Epithelial cell of esophagus (primary cell): ENCODE measurements at regions not wholly inside any gene's neighbourhood (a gene's known extent, or its start where the extent isn't known, plus 50 kb on each side); places are given as distances from the start of the nearest gene placed in this dataset.
"Not testable (repeated sequence)": the region's sequence is repeated elsewhere in the genome, so short reads cannot be mapped to it uniquely, and the experiment has no call there.

ENCODE experiments used
- DNase-seq: peaks from one replicate; pipeline ENCODE4 v3.0.0; 2010; ENCODE audit warnings: low read depth
- H3K4me3 ChIP-seq: 2 replicates; pipeline ENCODE4 v1.5.1; 2011; ENCODE audit warnings: mild to moderate bottlenecking, low read length, control low read depth
- TF ChIP-seq, protein P1 (sequence below): IDR thresholded peaks from 2 replicates; pipeline ENCODE4 v1.5.1; 2011; ENCODE audit warnings: low read depth, mild to moderate bottlenecking, low read length, control low read depth, inconsistent platforms; ENCODE audit not compliant: insufficient read depth; ENCODE audit errors: missing control alignments

DNA sequence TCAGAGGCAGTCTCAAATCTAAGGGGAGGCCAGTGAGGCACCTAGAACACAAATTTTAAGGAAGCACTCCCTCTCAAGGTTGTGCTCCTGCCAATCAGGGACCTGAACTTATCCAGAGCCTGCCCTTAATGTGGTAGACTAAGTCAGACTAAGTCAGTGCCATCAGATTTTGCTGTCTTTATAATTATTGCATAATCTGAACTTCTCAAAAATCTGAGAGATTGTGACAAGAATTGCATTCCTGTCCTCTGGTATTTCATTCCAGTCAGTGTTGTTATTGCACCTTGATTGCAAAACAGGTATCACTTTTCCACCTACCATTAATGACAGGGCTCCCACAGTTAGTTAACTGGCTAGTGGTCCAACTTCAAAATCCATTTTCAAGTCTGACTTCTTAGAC is 197.1 kb upstream of the HCN1 start:
- TF ChIP-seq, protein P1, sequence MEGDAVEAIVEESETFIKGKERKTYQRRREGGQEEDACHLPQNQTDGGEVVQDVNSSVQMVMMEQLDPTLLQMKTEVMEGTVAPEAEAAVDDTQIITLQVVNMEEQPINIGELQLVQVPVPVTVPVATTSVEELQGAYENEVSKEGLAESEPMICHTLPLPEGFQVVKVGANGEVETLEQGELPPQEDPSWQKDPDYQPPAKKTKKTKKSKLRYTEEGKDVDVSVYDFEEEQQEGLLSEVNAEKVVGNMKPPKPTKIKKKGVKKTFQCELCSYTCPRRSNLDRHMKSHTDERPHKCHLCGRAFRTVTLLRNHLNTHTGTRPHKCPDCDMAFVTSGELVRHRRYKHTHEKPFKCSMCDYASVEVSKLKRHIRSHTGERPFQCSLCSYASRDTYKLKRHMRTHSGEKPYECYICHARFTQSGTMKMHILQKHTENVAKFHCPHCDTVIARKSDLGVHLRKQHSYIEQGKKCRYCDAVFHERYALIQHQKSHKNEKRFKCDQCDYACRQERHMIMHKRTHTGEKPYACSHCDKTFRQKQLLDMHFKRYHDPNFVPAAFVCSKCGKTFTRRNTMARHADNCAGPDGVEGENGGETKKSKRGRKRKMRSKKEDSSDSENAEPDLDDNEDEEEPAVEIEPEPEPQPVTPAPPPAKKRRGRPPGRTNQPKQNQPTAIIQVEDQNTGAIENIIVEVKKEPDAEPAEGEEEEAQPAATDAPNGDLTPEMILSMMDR: no peak
- no peak for DNase-seq
- no peak overlapping the region for H3K4me3 ChIP-seq

DNA sequence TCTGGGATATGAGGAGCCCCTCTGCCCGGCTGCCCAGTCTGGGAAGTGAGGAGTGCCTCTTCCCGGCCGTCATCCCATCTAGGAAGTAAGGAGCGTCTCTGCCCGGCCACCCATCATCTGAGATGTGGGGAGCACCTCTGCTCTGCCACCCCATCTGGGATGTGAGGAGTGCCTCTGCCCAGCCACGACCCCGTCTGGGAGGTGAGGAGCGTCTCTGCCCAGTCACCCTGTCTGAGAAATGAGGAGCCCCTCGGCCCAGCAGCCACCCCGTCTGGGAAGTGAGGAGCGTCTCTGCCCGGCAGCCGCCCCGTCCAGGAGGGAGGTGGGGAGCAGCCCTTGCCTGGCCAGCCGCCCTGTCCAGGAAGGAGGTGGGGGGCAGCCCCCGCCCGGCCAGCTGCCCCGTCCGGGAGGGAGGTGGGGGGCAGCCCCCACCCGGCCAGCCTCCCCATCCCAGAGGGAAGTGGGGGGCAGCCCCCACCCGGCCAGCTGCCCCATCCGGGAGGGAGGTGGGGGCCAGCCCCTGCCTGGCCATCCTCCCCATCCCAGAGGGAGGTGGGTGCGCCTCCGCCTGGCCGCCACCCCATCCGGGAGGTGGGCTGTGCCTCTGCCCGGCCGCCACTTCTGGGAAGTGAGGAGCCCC is 194.4 kb upstream of the HCN1 start:
- H3K4me3 ChIP-seq: not testable (repeated sequence)

DNA sequence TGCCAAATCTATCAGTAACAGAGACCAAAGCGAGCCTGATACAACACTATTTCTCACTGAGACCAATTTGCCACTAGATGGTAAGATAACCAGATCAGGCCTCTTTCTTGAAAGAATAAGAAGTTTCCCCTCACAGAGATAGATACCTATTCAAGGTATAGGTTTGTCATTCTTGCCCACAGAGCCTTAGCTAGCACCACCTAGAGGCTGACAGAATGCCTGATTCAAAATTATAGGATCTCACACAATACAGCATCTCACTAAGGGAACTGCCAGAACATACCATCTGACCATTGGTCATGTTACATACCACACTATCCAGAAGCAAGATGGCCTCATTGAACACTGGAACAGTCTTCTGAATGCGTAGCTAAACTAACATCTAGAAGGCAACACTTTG is 166.6 kb upstream of the HCN1 start:
- TF ChIP-seq, protein P1: no peak
- no peak overlapping the region for H3K4me3 ChIP-seq
- DNase-seq: no peak

More for the DNA sequence above, 194.4 kb upstream of the HCN1 start:
- DNase-seq: not testable (repeated sequence)

DNA sequence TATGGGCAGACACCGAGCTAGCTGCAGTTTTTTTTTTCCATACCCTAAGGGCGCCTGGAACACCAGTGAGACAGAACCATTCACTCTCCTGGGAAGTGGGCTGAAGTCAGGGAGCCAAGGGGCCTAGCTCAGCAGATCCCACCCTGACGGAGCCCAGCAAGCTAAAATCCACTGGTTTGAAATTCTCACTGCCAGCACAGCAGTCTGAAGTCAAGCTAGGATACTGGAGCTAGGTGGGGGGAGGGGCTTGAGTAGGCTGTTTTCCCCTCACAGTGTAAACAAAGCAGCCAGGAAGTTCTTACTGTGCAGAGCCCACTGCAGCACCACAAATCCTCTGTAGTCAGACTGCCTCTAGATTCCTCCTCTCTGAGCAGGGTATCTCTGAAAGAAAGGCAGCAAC is 151.7 kb upstream of the HCN1 start:
- TF ChIP-seq, protein P1: no peak
- H3K4me3 ChIP-seq: no peak overlapping the region
- DNase-seq: no peak

DNA sequence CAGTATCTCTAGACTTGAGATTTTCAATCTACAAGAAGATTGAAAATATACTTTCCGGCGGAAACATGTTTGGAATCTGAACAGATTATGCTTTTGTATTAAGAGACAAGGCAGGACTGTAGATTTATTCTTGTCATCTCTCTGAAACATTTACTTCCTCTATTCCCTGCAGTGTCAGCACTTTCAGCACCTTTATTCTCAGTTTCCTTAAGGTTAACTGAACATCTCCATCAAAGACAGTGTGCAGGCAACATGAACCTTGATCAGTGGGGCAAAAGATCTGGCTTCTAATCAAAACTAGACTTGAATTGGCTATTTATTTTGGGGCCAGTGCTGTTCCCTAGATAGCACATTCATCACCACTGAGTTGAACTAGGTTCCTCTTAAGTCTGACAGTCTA is 129.9 kb upstream of the HCN1 start:
- no peak for DNase-seq
- H3K4me3 ChIP-seq: no peak overlapping the region
- TF ChIP-seq, protein P1: no peak

DNA sequence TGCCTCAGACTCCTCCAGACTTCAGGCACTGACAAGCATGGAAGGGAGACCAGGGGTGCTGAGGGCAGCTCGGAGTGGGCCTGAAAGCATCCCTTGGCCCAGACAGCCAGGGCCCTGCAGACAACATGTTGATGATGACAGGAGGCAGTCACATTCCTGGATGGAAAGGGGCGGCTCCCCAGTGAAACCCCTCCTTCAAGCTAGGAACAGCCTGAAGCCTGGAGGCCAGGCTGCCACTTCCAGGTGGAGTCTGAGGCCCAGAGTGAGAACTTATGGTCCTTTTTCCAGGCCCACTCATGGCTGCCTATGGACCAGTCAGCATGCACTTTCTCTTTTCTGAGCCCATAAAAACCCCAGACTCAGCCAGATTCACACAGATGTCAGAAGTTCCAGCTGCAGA is 104.2 kb upstream of the HCN1 start:
- H3K4me3 ChIP-seq: no peak overlapping the region
- TF ChIP-seq, protein P1: no peak
- DNase-seq: no peak

DNA sequence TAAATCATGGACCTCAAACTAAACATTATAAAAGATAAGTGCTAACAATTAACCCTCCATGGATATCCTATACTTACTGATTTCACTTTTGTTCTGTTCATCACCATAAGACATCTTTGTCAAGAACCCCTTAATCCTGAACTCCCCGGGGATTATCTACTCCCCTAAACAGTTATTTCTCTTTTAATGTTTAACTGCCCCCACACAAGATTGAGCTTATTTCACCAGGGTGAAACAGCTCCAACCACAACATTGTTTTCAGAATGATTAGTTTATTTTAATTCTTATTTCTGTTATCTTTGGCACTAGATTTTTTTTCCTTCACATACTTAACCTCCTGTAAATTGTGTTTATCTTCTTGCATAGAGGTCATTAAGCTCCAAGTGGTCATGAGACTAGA is 103.2 kb upstream of the HCN1 start:
- TF ChIP-seq, protein P1: no peak
- no peak overlapping the region for H3K4me3 ChIP-seq
- no peak for DNase-seq
